Left cardiac atrium (tissue), 4 donors: ENCODE measurements at regions not wholly inside any gene's neighbourhood (a gene's known extent, or its start where the extent isn't known, plus 50 kb on each side); places are given as distances from the start of the nearest gene placed in this dataset.
"Not testable (repeated sequence)": the region's sequence is repeated elsewhere in the genome, so short reads cannot be mapped to it uniquely, and the experiment has no call there.

Experiments used
- ATAC-seq, 2 donors: fragments of 200-7000 bp; cut with Tn5 transposase; one replicate each; pipeline ENCODE4 v1.9.1; 2020; ENCODE audit warnings: mild to moderate bottlenecking in 2 of 2, moderate library complexity in 2 of 2
- DNase-seq: peaks from one replicate; pipeline ENCODE4 v3.0.0-alpha.2; 2020
- intact Hi-C, 2 donors: fragments of 100-400 bp; cut with DNase I; formaldehyde crosslinking; loops; one replicate each; pipeline versions ENCODE4 v1.14.1 to v1.15.1; 2022 to 2023
- donor health status: DM: no; HTN: yes; CAD: no.
- donor health status: DM: no; HTN: yes; CAD: no; lungs with severe emphysema.
- donor health status: DM: yes; HTN: yes; CAD: no.
- donor health status: Dilated cardiomyopathy.

DNA sequence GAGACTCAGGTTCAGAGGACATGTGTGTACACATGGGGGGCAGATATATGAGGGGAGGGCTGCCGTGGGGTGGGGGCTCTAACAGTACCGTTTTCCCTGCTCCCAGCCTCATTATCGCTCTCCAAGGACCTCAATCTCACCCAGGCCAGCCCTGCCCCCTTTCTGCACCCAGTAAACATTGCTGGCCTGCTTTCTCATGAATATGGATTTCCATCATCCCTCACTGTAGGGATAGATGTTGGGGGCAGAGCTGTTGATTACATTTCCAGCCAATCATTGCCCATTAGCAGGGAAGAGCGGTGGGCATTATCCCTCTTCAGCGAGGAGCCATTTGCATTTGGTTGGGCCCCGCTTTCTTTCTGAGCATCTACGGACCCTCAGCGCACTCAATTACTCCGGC, 273.8 kb downstream of the RPS6KC1 start:
- DNase-seq, result no peak

GRCh38 chr1:213325482-213325881, 274.4 kb downstream of the RPS6KC1 start:
- DNase-seq (no peak), ATAC-seq (no peak)
- intact Hi-C loops, result no loop called here

More for the DNA sequence above, 273.8 kb downstream of the RPS6KC1 start:
- ATAC-seq, result no peak
- intact Hi-C loops, result no loop called here

DNA sequence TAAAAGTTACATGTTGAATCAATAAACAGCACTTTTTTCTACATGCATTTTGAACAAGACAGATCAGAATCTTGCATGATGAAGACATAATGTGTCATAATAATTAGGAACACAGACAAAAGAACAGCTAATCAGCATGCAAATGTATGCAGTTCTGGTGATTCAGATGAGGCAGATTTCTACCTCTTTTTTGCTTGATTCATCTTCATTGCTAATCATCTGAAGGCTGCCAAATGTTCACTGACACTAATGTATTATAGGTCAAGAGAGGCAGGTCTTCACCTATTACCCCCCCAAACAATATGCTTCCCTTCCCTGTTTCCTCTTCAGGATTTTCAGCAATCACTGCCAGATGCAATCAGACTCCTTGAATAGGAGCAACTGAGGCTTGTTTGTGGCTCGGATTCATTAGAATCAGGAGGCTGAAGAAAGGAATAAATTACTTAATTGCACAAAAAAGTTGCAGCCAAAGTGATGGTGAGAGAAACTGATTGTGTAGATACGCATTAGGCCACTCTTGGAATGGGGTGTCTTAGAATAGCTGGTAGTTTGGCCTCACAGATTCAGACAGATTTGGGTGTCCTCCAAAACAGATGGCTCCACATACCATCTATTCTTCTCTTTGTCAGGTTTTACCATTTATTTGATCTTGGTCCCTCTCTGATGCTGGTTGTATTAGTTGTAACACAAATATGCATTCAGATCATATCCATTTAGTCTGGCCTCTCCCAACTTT, 275.4 kb downstream of the RPS6KC1 start:
- DNase-seq (no peak), ATAC-seq (no peak)
- intact Hi-C loops, result no loop called here

DNA sequence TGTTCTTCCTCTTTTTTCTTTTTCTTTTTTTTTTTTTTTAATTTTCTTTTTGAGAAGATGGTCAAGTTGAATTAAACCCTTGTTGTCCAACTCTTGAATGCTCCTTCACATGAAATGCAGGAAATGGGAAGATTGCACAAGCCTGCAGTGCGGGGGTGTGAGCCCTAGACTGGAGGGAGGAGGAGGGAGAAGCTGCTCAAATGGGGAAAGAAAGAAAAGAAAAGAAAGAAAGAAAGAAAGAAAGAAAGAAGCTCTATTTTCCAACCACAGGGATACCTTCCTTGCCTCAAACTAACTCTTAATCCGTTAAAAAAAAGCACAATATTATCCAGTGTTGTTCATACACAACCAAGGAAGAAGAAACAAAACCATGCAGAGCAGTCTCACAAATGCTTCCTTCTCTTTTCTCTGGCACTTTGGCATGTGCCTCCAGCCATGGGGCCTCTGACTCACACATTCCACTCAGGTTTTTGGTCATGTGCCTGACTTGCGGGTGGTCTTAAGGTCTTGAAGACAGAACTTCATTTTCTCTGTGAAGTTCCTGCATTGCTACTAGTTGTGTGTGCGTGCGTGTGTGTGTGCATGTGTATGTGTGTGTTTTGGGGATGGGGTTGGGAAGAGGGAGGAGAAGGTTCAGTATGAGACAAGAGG, 276.1 kb downstream of the RPS6KC1 start:
- peak; percentile 44 to 89 for ATAC-seq
- intact Hi-C loops, result no loop called here

GRCh38 chr1:213329406-213330008, 278.5 kb downstream of the RPS6KC1 start:
- ATAC-seq, result no peak
- intact Hi-C loops, result no loop called here
- DNase-seq, result no peak

More for the DNA sequence above, 276.1 kb downstream of the RPS6KC1 start:
- peak; percentile 62 for DNase-seq

- ATAC-seq (no peak), DNase-seq (no peak)
- intact Hi-C loops, result no loop called here
Observed at GRCh38 chr1:213330281-213330680, 279.2 kb downstream of the RPS6KC1 start.

DNA sequence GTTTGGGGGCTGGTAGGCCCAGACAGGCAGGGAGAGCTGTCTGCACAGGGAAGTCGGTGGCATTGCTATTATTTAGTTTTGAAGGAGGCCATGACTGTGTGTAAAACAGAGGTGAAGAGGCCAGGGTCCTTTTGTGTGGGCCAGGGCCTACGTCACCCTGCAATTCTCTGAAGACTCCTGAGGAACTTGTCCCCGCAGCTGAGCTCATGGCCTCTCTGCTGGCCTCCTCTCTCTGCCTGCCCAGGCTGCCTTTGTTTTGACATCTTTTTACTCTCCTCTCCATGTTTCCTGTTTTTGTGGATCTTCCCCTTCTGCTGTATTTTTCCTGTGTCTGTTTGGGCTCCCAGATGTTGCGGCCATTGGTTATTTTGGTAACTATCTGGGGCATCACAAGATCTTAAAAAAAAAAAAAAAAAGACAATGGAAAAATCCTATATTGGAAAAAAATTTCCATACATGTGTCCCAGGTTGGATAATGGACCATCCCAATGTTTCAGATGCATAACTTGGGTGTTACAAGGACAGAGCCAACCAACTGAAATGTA, 280.7 kb downstream of the RPS6KC1 start:
- DNase-seq, result no peak
- intact Hi-C loops, result no loop called here
- no peak for ATAC-seq

DNA sequence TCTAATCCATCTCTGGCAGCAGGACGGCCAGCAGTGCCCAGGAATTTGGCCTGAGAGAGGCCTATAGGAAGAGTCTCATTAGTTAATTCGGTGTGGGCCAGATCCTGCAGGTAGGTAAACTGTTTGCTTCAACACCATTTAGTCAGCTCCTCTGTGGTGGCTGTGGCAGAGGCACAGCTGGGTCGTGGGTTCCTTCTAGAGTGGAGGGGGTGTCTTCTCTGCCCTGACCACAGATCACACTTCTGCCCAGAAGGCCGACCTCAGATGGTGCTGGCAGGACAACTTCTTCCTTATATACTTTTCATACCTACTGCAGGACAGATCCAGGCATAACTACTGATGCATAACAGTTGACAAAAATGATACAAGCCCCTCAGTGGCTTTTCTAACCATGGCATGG, 281.4 kb downstream of the RPS6KC1 start:
- no peak for DNase-seq
- intact Hi-C loops, result no loop called here
- no peak for ATAC-seq

- DNase-seq (no peak), ATAC-seq (no peak)
- intact Hi-C loops, result no loop called here
Observed at GRCh38 chr1:213333121-213333520, 282.1 kb downstream of the RPS6KC1 start.

GRCh38 chr1:213335084-213335483, 284.0 kb downstream of the RPS6KC1 start:
- ATAC-seq (no peak), DNase-seq (no peak)
- intact Hi-C loops, result no loop called here

DNA sequence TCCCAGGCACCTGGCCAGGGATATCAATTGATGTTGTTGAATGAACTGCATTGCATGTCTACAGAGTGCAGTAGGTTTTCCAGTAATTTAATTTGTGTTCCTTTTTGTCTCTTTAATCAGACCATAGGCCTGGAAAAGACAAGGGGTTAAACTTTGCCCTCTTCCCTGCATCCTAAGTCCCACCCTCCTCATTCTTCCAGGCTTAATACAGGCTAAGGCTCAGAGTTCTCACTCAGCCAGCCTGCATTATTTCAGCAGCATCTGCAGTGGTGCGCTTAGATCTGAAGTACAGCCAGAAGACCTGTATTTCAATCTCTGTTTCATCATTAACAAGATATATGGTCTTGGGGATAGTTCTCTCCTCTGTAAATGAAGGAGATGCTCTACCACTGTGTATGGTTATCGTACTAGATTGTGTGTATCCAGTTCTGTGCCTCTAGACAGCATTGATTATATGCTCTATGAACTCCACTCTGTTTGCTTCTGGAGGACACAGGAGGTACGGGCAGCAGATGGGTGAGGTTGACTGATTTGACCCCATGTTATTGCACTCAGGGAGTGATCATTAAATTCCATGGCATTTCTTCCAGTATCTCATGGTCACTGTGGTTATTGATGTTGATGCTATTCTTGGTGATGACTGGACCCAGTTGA, 286.1 kb downstream of the RPS6KC1 start:
- intact Hi-C loops, result no loop called here
- DNase-seq (no peak), ATAC-seq (no peak)

GRCh38 chr1:213340593-213340992, 289.6 kb downstream of the RPS6KC1 start:
- intact Hi-C loops, result no loop called here
- ATAC-seq, result no peak
- DNase-seq, result no peak

GRCh38 chr1:213345621-213346020, 294.6 kb downstream of the RPS6KC1 start:
- DNase-seq (no peak), ATAC-seq (no peak)
- intact Hi-C loops, result no loop called here

DNA sequence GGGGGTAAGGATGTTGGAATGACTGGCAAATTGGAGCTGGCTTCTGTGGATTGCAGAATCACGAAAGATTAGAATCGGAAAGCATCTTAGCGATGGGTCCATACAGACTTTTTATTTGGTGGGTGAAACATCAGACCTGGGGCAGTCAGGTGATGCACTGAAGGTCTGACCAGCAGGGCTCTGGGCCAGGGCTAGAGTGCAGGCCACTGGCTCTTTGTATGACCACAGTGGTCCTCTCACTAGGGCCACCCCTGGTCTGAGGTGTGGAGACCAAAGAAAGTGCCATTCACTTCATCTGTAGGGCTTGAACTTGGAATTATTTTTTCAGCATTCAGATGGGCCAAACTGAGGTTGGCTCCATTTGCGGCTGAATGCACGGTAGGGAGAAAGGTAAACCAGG, 306.4 kb downstream of the RPS6KC1 start:
- ATAC-seq, result no peak
- no peak for DNase-seq
- intact Hi-C loops, result no loop called here

- intact Hi-C loops, DNase-seq, ATAC-seq: not testable (repeated sequence)
Observed at GRCh38 chr1:213358368-213358767, 307.3 kb downstream of the RPS6KC1 start.

DNA sequence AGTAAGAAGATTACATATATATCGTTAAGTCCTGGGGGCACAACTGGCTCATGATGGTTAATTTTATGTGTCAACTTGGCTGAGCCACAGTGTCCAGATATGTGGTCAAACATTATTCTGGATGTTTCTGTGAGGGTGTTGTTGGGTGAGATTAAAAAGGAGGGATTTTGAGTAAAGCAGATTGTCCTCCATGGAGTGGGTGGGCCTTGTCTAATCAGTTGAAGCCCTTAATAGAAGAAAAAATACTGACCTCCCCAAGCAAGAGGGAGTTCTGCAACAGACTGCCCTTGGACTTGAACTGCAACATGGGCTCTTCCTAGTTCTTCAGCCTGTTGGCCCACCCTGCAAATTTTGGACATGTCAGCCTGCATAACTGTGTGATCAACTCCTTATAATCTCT, 311.6 kb downstream of the RPS6KC1 start:
- no peak for DNase-seq
- intact Hi-C loops, result no loop called here

DNA sequence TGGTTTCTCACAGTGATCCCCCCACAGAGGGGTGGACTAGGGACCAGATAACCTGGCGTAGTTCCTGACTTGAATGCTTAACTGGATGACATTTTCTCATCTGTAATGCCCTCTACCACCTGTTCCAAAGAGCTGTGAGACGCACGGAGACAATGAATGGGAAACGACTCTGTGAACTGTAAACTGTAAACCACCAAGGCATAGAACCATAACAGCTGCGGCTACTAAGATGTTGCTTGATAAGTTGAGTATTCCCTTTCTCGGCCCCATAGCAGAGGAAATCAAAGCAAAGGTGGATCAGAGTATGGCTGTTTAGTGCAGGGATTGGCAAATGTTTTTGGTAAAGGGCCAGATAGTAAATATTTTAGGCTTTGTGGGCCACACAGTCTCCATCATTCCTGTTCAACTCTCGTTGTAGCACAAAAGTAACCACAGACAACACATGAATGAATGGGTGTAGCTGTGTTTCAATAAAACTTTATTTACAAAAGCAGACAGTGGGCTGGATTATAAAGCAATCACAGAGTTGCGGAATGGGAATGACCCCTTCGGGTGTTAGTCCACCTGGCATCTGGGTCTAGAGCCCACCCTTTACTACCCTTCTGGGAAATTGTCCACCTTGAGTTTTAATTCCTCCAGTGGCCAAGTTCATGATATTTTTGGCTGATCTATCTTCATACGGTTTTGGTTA, 315.2 kb downstream of the RPS6KC1 start:
- intact Hi-C loops, result no loop called here
- DNase-seq (no peak), ATAC-seq (no peak)

More for the DNA sequence above, 311.6 kb downstream of the RPS6KC1 start:
- no peak for ATAC-seq

DNA sequence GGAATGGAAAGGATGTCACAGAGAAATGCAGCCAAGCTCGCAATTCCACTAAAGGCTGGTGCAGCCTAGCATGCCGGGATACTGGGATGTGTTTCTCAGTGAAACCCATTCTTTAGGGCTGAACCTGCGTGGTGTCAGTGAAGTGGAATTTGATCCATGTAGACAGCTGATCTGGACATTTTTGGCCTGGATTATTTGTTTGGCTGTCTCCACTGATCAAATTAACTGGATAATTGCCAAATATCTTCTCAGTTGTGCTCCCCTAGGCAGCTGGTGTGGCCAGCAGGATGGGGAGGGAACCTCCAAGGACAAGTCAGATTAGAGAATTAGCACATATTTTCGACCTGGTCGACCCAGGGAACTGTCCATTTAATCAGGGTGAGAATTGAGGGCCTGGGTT, 318.4 kb downstream of the RPS6KC1 start:
- intact Hi-C loops, result no loop called here
- DNase-seq (no peak), ATAC-seq (no peak)

DNA sequence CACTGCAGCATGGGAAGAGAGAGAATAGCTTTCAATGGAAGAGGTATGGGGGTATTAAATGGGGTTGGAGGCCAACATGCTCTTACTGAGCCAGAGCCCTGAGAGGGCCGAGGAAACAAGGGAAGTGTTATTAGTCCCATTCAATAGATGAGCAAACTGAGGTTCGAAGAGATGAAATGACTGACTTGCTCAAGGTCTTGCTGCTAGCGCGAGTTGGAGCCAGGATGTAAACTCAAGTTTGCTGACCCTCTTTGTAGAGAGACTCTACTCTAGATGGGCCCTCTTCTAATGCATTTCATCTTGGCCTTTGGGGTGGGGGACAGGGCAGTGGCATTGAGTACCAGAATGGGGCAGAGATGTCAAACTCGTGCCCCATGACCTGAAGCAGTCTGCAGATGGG, 319.5 kb downstream of the RPS6KC1 start:
- intact Hi-C loops, result loop anchor here (5.0 to 10.0 kb wide), 2 partner anchors 752 to 754 kb away; no protein-coding TSS in a partner anchor
- ATAC-seq, result no peak
- DNase-seq, result no peak
